Body of pancreas (tissue), 4 donors: ENCODE measurements at regions not wholly inside any gene's neighbourhood (a gene's known extent, or its start where the extent isn't known, plus 50 kb on each side); places are given as distances from the start of the nearest gene placed in this dataset.
A peak's percentile ranks its signal among the peaks of the same experiment; 100 is the strongest.

Experiments
- POLR2A ChIP-seq, 3 donors: fragments of 450-650 bp; IDR thresholded peaks; one replicate each; pipeline ENCODE4 v1.6.1; 2016; ENCODE audit warnings: antibody characterized with exemption in 3 of 3, mild to moderate bottlenecking in 2 of 3
- TF ChIP-seq, protein P1 (sequence below), 7 experiments: fragments of 450-650 bp in 4 of 7; fragments of 200-600 bp in 3 of 7; sonication (generic) in 3 of 7; IDR thresholded peaks; one replicate each; pipeline ENCODE4 v1.5.1; 2016 to 2019; ENCODE audit warnings: antibody characterized with exemption in 7 of 7

DNA sequence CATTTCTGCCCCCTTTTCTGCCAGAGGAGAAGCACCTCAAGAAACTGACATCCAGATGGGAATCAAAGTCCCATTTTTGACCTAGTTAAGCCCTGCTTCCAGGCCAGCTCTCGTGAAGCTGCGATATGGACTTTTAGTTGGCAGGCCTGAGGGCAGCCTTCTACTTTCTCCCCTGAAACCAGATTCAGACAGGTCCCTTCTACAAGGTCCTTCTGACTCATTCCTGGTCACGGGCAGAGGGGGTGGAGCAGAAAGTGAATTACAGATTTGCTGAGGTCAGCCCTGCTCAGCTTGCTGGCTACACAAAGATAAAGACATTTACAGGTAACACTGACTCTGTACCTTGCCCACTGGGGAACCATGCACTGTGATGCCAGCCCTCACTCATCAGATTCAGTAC lies 52.8 kb upstream of the TUT7 start:
- TF ChIP-seq, protein P1, sequence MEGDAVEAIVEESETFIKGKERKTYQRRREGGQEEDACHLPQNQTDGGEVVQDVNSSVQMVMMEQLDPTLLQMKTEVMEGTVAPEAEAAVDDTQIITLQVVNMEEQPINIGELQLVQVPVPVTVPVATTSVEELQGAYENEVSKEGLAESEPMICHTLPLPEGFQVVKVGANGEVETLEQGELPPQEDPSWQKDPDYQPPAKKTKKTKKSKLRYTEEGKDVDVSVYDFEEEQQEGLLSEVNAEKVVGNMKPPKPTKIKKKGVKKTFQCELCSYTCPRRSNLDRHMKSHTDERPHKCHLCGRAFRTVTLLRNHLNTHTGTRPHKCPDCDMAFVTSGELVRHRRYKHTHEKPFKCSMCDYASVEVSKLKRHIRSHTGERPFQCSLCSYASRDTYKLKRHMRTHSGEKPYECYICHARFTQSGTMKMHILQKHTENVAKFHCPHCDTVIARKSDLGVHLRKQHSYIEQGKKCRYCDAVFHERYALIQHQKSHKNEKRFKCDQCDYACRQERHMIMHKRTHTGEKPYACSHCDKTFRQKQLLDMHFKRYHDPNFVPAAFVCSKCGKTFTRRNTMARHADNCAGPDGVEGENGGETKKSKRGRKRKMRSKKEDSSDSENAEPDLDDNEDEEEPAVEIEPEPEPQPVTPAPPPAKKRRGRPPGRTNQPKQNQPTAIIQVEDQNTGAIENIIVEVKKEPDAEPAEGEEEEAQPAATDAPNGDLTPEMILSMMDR (IDR thresholded peaks at IDR 0.05): no peak
- peak in 2 of 3 donors; percentile 49 to 58 for TF ChIP-seq POLR2A (IDR thresholded peaks at IDR 0.05)
